KMS-11 (cell line): ENCODE measurements at regions not wholly inside any gene's neighbourhood (a gene's known extent, or its start where the extent isn't known, plus 50 kb on each side); places are given as distances from the start of the nearest gene placed in this dataset.

ENCODE experiments used
- H2AFZ ChIP-seq: fragments of 200-600 bp; sonication (generic); 2 replicates; pipeline ENCODE4 v1.6.1; 2016; ENCODE audit warnings: antibody characterized with exemption, mixed run types, low read depth
- H3K27ac ChIP-seq: fragments of 200-600 bp; sonication (generic); 2 replicates; pipeline ENCODE4 v1.6.1; 2016; ENCODE audit warnings: mild to moderate bottlenecking, mixed run types
- H3K27me3 ChIP-seq: fragments of 200-600 bp; sonication (generic); 2 replicates; pipeline ENCODE4 v1.6.1; 2017; ENCODE audit warnings: mild to moderate bottlenecking, low read depth, mixed run types, moderate library complexity; ENCODE audit not compliant: insufficient read depth
- H3K36me3 ChIP-seq: fragments of 200-600 bp; sonication (generic); 2 replicates; pipeline ENCODE4 v1.6.1; 2017; ENCODE audit warnings: mild to moderate bottlenecking, mixed run types; ENCODE audit not compliant: insufficient read depth
- H3K4me1 ChIP-seq: fragments of 200-600 bp; sonication (generic); 2 replicates; pipeline ENCODE4 v1.6.1; 2016; ENCODE audit warnings: mild to moderate bottlenecking, low read depth, mixed run types; ENCODE audit not compliant: poor library complexity, severe bottlenecking
- H3K4me2 ChIP-seq: fragments of 200-600 bp; sonication (generic); 2 replicates; pipeline ENCODE4 v1.7.0; 2016; ENCODE audit warnings: mild to moderate bottlenecking, mixed run types
- H3K4me3 ChIP-seq: fragments of 200-600 bp; sonication (generic); IDR thresholded peaks from 2 replicates; pipeline ENCODE4 v1.6.1; 2017; ENCODE audit warnings: low read depth, low read length, mixed read lengths; ENCODE audit not compliant: insufficient read depth
- H3K79me2 ChIP-seq: fragments of 200-600 bp; sonication (generic); 2 replicates; pipeline ENCODE4 v1.6.1; 2016; ENCODE audit warnings: low read depth, mixed run types; ENCODE audit not compliant: insufficient read depth
- H3K9ac ChIP-seq: fragments of 200-600 bp; sonication (generic); 2 replicates; pipeline ENCODE4 v1.6.1; 2016; ENCODE audit warnings: mild to moderate bottlenecking, mixed run types
- H4K20me1 ChIP-seq: fragments of 200-600 bp; sonication (generic); 2 replicates; pipeline ENCODE4 v1.6.1; 2016; ENCODE audit warnings: mild to moderate bottlenecking, mixed run types; ENCODE audit not compliant: insufficient read depth
- TF ChIP-seq, protein P1 (sequence below): fragments of 200-600 bp; sonication (generic); conservative IDR thresholded peaks from 2 replicates; pipeline ENCODE4 v1.6.1; 2017; ENCODE audit warnings: low read depth, mild to moderate bottlenecking, antibody characterized with exemption, low read length, moderate library complexity, mixed read lengths

DNA sequence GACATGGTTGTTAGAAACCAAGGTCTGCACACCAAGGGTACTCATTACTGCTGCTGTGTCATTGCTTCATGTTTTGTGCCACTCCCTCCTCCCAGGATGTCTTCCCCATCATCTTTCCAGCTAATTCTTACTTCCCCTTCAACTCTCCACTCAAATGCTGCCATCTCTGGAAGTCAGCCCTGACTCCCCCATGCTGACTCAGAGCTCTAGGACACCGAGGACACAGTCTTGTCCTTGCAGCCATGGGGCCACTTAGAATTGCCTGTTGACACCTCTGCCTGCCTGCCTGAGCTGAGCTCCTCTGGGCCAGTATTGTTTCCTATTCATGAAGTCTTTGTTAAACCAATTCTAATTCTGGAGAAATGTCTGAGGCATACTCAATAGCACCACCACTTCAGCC is 100.2 kb downstream of the GYPC start:
- no peaks in the 10 kb centered on the region for H3K27me3 ChIP-seq
- H3K4me3 ChIP-seq, result no peak overlapping the region
- no peaks in the 10 kb centered on the region for H4K20me1 ChIP-seq
- no peak overlapping the region for H3K9ac ChIP-seq
- no peak overlapping the region for H3K4me2 ChIP-seq
- no peak overlapping the region for H3K27ac ChIP-seq
- no peaks in the 10 kb centered on the region for H3K79me2 ChIP-seq
- no peaks in the 10 kb centered on the region for H3K4me1 ChIP-seq
- TF ChIP-seq, protein P1, sequence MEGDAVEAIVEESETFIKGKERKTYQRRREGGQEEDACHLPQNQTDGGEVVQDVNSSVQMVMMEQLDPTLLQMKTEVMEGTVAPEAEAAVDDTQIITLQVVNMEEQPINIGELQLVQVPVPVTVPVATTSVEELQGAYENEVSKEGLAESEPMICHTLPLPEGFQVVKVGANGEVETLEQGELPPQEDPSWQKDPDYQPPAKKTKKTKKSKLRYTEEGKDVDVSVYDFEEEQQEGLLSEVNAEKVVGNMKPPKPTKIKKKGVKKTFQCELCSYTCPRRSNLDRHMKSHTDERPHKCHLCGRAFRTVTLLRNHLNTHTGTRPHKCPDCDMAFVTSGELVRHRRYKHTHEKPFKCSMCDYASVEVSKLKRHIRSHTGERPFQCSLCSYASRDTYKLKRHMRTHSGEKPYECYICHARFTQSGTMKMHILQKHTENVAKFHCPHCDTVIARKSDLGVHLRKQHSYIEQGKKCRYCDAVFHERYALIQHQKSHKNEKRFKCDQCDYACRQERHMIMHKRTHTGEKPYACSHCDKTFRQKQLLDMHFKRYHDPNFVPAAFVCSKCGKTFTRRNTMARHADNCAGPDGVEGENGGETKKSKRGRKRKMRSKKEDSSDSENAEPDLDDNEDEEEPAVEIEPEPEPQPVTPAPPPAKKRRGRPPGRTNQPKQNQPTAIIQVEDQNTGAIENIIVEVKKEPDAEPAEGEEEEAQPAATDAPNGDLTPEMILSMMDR, result no peak
- H2AFZ ChIP-seq, result no peak overlapping the region
- no peaks in the 10 kb centered on the region for H3K36me3 ChIP-seq

DNA sequence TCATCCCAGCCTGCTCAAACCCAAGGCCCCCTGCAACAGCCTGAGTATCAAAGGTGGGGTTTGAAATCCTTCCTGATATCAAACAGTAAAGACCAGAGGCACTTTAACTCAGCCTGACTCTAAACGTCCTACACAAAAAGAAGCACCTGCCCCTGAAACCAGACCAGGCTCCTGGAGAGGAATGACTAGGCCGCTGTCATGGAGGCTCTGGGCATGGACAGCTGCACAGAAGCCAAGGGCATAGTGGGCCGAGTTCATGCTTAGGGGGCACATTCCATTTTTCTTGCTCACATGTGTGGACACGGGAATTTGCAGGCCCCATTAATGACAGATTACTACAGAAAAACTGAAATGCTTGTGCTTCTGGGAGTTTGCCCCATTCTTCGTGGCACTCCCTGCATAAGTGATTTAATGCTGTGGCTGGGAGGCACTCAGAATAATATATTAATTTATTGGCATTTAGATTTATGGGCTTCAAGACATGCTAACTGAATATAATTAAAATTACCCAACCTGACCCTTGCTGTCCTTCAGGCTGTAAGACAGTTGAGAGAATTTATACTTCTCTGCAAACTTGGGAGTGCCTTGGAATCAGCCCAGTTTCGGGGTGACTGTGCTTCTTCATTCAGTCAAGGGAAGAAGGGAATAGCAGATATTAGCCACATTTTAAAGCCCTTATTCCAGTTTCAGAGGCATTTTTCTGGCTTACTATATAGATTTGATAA is 105.5 kb downstream of the GYPC start:
- Histone ChIP-seq H3K4me1 (no peaks in the 10 kb centered on the region), H3K27me3 (no peaks in the 10 kb centered on the region), H3K4me3 (no peak overlapping the region), H2AFZ (no peak overlapping the region), H3K27ac (no peak overlapping the region), H3K9ac (no peak overlapping the region), H3K4me2 (no peak overlapping the region), H3K36me3 (no peaks in the 10 kb centered on the region), H4K20me1 (no peaks in the 10 kb centered on the region), H3K79me2 (no peaks in the 10 kb centered on the region)
- TF ChIP-seq, protein P1, result no peak

DNA sequence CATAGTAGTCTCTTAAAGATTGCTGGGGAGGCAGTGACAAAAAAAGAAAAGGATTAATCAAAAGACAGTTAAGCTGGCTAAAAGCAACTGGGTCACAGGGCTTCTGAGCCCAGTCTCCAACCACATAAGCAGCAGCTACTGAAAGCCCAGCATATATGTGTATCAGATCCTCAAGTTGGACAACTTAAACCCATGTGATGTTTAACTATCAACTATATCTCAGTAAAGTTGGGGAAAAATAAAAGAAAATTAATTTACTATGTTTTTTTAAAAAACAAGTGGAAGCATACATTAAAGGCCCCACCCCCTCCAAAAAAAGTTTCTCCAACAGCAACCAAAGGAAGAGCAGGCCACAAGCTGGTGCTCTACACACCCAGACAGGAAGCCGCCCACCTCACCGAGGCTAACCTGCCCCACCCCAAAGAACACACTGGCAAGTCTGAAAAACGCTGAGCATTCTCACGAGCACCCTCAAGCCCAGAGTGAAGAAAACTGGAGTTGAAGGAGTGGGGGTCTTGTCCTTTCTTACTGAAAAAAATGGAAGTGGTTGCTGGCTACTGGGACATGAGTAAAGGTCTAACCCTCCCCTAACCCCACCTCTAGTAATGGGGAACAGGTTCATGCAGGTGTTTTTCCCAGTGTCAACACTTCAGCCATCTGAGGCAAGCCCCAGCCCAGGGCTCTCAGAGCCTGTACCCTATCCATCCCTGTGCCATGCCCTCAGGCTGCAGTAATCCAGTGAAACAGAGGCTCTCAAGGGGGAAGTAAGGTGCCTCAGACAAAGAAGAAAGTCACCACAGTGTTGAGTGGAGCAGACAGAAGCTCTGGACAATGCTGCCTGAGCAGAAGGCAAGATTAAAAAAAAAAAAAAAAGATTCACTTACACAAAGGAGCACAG is 106.3 kb downstream of the GYPC start:
- H3K4me2 ChIP-seq, result no peak overlapping the region
- no peaks in the 10 kb centered on the region for H3K79me2 ChIP-seq
- H3K4me3 ChIP-seq, result no peak overlapping the region
- no peak overlapping the region for H2AFZ ChIP-seq
- H3K4me1 ChIP-seq, result no peaks in the 10 kb centered on the region
- H4K20me1 ChIP-seq, result no peaks in the 10 kb centered on the region
- no peak overlapping the region for H3K27ac ChIP-seq
- no peak overlapping the region for H3K9ac ChIP-seq
- no peaks in the 10 kb centered on the region for H3K36me3 ChIP-seq
- TF ChIP-seq, protein P1, result no peak
- no peaks in the 10 kb centered on the region for H3K27me3 ChIP-seq

DNA sequence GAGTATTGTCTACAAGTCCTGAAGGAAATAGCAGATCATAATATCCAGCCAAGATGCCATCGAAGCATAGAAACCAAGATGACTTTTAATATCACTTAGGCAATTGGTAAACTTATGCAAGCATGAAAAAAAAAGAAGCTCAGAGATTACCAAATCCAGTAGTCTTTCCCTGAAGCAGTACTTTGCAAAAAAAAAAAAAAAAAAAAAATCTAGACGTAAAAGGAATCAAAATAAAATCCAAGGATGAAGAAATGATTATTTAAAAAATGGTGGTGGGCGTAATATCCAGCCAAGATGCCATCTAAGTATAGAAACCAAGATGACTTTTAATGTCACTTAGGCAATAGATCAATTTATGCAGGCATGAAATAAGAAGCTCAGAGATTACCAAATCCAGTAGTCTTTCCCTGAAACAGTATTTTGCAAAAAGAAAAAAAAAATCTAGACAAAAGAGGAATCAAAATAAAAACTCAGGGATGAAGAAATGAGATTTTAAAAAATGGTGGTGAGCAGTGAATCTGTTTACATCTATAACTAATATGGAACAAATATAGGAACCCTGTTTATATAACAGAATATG is 108.8 kb downstream of the GYPC start:
- H3K27me3 ChIP-seq, result no peaks in the 10 kb centered on the region
- no peak overlapping the region for H3K27ac ChIP-seq
- H2AFZ ChIP-seq, result no peak overlapping the region
- no peak overlapping the region for H3K4me2 ChIP-seq
- no peaks in the 10 kb centered on the region for H3K36me3 ChIP-seq
- H3K79me2 ChIP-seq, result no peaks in the 10 kb centered on the region
- no peaks in the 10 kb centered on the region for H3K4me1 ChIP-seq
- TF ChIP-seq, protein P1, result no peak
- H3K4me3 ChIP-seq, result no peak overlapping the region
- no peak overlapping the region for H3K9ac ChIP-seq
- H4K20me1 ChIP-seq, result no peaks in the 10 kb centered on the region
